Type B pancreatic cell (in vitro differentiated cells): ENCODE measurements at regions not wholly inside any gene's neighbourhood (a gene's known extent, or its start where the extent isn't known, plus 50 kb on each side); places are given as distances from the start of the nearest gene placed in this dataset.

Source experiments
- DNase-seq: peaks from one replicate; pipeline ENCODE4 v3.0.0; 2021; ENCODE audit warnings: mixed read lengths; ENCODE audit not compliant: unreplicated experiment; ENCODE audit errors: extremely low spot score
- H3K27ac Mint-ChIP-seq: 2 replicates; pipeline ENCODE4 v1.8.0; 2021; ENCODE audit warnings: mild to moderate bottlenecking, mixed read lengths
- H3K27me3 Mint-ChIP-seq: 2 replicates; pipeline ENCODE4 v1.8.0; 2021; ENCODE audit warnings: mixed read lengths
- H3K36me3 Mint-ChIP-seq: 2 replicates; pipeline ENCODE4 v1.8.0; 2021; ENCODE audit warnings: mixed read lengths
- H3K4me1 Mint-ChIP-seq: one replicate; pipeline ENCODE4 v1.8.0; 2021; ENCODE audit warnings: mixed read lengths; ENCODE audit not compliant: unreplicated experiment
- H3K4me3 Mint-ChIP-seq: 2 replicates; pipeline ENCODE4 v1.8.0; 2021; ENCODE audit warnings: mild to moderate bottlenecking, mixed read lengths
- H3K9me3 Mint-ChIP-seq: 2 replicates; pipeline ENCODE4 v1.8.0; 2021; ENCODE audit warnings: mixed read lengths
- TF ChIP-seq, protein P1 (sequence below): fragments of 200-600 bp; sonication (generic); conservative IDR thresholded peaks from 2 replicates; pipeline ENCODE4 v1.5.0; 2021; ENCODE audit warnings: antibody characterized with exemption, mild to moderate bottlenecking

DNA sequence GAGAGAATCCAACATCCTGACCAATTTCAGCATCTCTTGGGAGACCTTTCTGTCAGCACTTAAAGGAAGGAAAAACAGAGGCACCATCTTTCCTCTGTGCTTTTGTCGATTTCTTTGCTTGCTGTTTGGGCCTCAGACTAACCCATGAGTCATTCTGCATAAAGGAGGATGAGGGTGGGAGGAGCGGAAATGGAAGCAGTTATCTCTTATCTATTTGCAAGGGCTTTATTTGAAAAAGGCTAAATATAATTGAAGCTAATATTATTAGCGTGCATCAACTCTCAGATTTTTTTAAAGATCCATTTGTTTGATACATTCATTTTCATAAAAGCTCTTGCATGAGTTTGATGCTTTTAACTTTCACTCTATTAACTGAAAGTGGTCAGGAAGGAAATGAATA, 72.9 kb downstream of the ZNF622 start:
- TF ChIP-seq, protein P1, sequence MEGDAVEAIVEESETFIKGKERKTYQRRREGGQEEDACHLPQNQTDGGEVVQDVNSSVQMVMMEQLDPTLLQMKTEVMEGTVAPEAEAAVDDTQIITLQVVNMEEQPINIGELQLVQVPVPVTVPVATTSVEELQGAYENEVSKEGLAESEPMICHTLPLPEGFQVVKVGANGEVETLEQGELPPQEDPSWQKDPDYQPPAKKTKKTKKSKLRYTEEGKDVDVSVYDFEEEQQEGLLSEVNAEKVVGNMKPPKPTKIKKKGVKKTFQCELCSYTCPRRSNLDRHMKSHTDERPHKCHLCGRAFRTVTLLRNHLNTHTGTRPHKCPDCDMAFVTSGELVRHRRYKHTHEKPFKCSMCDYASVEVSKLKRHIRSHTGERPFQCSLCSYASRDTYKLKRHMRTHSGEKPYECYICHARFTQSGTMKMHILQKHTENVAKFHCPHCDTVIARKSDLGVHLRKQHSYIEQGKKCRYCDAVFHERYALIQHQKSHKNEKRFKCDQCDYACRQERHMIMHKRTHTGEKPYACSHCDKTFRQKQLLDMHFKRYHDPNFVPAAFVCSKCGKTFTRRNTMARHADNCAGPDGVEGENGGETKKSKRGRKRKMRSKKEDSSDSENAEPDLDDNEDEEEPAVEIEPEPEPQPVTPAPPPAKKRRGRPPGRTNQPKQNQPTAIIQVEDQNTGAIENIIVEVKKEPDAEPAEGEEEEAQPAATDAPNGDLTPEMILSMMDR: no peak
- Mint-ChIP-seq H3K4me3 (no peak overlapping the region), H3K9me3 (no peaks in the 10 kb centered on the region), H3K36me3 (no peaks in the 10 kb centered on the region), H3K4me1 (no peaks in the 10 kb centered on the region), H3K27ac (no peak overlapping the region), H3K27me3 (no peaks in the 10 kb centered on the region)
- DNase-seq: no peak

DNA sequence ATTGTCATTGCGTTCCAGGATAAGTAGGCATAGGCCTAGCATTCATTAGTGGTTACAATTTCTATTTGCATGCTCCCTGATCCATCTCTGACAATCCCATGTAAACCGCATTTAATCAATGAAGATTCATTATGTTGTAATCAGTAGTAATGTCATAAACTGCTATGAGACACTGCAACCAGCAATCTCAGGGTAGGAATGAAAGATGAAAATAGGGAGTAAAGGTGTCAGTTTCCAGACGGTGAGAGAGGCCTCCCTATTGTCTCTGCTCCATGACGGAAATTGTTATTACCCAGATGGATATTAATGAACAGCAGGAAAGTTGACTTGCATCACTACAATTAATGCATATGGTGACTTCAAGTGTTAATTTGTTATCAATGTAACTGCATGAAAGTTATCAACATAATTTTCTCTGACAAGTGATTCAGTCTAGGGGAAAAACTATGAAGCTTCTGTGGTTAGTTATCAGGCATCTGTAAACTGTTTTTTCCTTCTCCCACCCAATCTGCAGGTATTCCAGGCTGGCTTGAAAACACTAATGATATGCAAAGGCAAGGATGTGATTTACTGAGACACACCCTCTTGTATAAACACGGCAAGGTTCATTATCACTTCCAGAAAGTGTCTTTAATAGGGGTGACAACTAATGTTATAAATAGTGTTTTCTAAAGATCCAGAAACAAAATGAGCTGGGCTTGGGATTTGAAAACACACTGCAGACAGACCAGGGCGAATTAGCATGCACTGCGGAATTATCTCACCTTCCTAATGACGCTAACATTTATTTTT, 73.5 kb downstream of the ZNF622 start:
- H3K36me3 Mint-ChIP-seq: no peaks in the 10 kb centered on the region
- DNase-seq: no peak
- no peak overlapping the region for H3K4me3 Mint-ChIP-seq
- no peaks in the 10 kb centered on the region for H3K4me1 Mint-ChIP-seq
- no peak overlapping the region for H3K27ac Mint-ChIP-seq
- TF ChIP-seq, protein P1: no peak
- H3K9me3 Mint-ChIP-seq: no peaks in the 10 kb centered on the region
- peaks cover 3% of the 10 kb centered on the region for H3K27me3 Mint-ChIP-seq

DNA sequence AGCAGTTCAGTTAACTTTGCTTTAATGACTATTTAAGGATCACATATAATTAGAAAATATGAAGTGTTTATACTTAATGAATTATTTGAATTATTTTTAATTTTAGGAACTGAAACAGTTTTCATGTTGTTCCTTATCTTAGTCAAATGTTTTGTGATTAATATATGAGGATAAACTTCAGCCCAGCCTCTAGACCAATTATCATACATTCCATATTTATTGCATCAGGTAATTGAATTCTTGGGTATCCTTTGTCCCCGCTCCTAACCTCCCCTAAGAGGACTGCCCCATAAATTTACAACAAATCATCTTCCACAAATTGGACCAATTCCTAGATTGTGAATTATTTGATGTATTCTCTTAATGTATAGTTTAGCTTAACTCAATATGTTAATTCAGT, 74.8 kb downstream of the ZNF622 start:
- Mint-ChIP-seq H3K27ac (no peak overlapping the region), H3K4me3 (no peak overlapping the region), H3K4me1 (no peaks in the 10 kb centered on the region), H3K36me3 (no peaks in the 10 kb centered on the region), H3K9me3 (no peaks in the 10 kb centered on the region), H3K27me3 (peaks cover 7% of the 10 kb centered on the region)
- no peak for DNase-seq
- TF ChIP-seq, protein P1: no peak

DNA sequence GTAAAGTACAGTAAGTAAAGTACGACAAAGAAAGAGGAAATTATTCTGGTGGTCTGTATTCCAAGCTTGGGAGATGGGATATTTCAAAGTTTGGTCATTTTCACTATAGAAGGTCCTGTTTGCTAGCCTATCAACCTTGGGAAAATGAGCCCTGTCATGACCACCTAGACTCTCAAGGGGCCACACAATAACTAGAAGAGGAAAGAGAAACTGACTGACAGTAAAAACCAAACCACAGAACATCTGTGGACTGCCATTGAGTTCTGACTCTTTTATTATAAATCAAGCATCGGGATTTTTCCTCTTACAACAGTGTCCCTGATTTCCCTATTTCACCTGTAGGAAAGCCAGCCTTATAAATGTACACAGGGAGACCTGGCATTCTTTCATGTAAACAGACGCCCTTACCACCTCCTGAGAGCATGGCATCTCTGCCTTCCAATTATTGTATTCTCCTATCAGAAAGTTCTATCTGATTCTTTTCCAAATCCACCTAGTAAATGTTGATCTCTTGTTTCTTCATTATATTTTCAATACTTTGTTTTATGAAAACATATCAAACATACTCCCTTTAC, 80.0 kb downstream of the ZNF622 start:
- no peak for DNase-seq
- TF ChIP-seq, protein P1: no peak
- no peaks in the 10 kb centered on the region for H3K9me3 Mint-ChIP-seq
- no peaks in the 10 kb centered on the region for H3K36me3 Mint-ChIP-seq
- peaks cover 10% of the 10 kb centered on the region for H3K27me3 Mint-ChIP-seq
- no peaks in the 10 kb centered on the region for H3K4me1 Mint-ChIP-seq
- H3K27ac Mint-ChIP-seq: no peak overlapping the region
- H3K4me3 Mint-ChIP-seq: no peak overlapping the region

DNA sequence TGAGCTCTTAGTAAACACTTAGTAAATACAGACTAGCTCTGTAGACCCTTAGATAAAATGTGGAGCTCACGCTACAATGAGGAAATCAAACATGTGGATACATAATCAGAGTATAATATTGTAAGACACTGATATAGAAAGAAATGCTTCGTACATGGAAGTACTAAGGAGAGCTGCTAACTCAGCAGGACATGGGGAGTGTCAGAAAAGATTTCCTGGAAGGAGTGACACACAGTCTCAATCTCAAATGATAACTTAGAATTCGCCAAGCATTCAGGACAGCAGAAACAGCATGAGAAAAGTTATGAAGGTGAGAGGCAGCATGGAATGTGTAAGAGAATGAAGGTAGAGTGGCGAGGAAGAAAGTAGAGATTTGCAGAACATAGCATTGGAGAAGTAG, 80.8 kb downstream of the ZNF622 start:
- TF ChIP-seq, protein P1: no peak

More for the DNA sequence above, 80.8 kb downstream of the ZNF622 start:
- no peak for DNase-seq
- no peaks in the 10 kb centered on the region for H3K4me1 Mint-ChIP-seq
- peaks cover 13% of the 10 kb centered on the region for H3K27me3 Mint-ChIP-seq
- H3K4me3 Mint-ChIP-seq: no peak overlapping the region
- no peaks in the 10 kb centered on the region for H3K36me3 Mint-ChIP-seq
- no peaks in the 10 kb centered on the region for H3K9me3 Mint-ChIP-seq
- H3K27ac Mint-ChIP-seq: no peak overlapping the region
